A549 (cell line): ENCODE measurements at regions not wholly inside any gene's neighbourhood (a gene's known extent, or its start where the extent isn't known, plus 50 kb on each side); places are given as distances from the start of the nearest gene placed in this dataset.

Experiments used
- ATAC-seq, 2 experiments: fragments of 200-7000 bp in 1 of 2; fragments of >200 bp in 1 of 2; cut with Nextera tagmentation in 1 of 2; cut with Tn5 transposase in 1 of 2; 3 replicates each; pipeline versions ENCODE4 v1.8.0 to v1.9.1; 2018 to 2020; ENCODE audit warnings: mild to moderate bottlenecking in 1 of 2, moderate library complexity in 1 of 2
- CTCF ChIA-PET: fragments of 300-600 bp; sonication (Branson Sonifier 250); formaldehyde crosslinking; extraction: SDS; loops from one replicate; lab custom pipeline; 2021; ENCODE audit warnings: antibody characterized with exemption, inconsistent platforms; lab: Yijun Ruan, JAX
- POLR2A ChIA-PET: fragments of 350-600 bp; formaldehyde crosslinking; extraction: SDS; loops from one replicate; lab custom pipeline; 2021; ENCODE audit warnings: antibody characterized with exemption, inconsistent platforms; lab: Yijun Ruan, JAX
- DNase-seq, 2 experiments: peaks; one replicate each; pipeline versions ENCODE4 v3.0.0 to v3.0.0-alpha.2; 2011 to 2016; ENCODE audit warnings: low read depth in 1 of 2, low spot score in 1 of 2
- FAIRE-seq: peaks from 2 replicates; lab custom pipeline; 2011; peaks lifted over from hg19 to GRCh38; lab: Jason Lieb, UNC
- H3K27ac ChIP-seq, 2 experiments: fragments of >200 bp; sonication (Bioruptor Twin); formaldehyde crosslinking; 3 replicates each; pipeline ENCODE4 v1.5.1; 2016 to 2017
- H3K4me1 ChIP-seq: fragments of >200 bp; sonication (Bioruptor Twin); formaldehyde crosslinking; 3 replicates; pipeline ENCODE4 v1.6.1; 2016
- H3K4me2 ChIP-seq: fragments of >200 bp; sonication (Bioruptor Twin); formaldehyde crosslinking; 3 replicates; pipeline ENCODE4 v1.6.1; 2016
- H3K4me3 ChIP-seq: fragments of >200 bp; sonication (Bioruptor Twin); formaldehyde crosslinking; 3 replicates; pipeline ENCODE4 v1.5.1; 2016
- H3K9me3 ChIP-seq: fragments of >200 bp; sonication (Bioruptor Twin); formaldehyde crosslinking; 3 replicates; pipeline ENCODE4 v1.6.1; 2016
- CBX2 ChIP-seq: fragments of 200-600 bp; sonication (generic); IDR thresholded peaks from 2 replicates; pipeline ENCODE4 v1.6.1; 2016; ENCODE audit warnings: low read depth, mild to moderate bottlenecking, borderline replicate concordance
- EHMT2 ChIP-seq: fragments of 200-600 bp; sonication (generic); IDR thresholded peaks from 2 replicates; pipeline ENCODE4 v1.6.1; 2016; ENCODE audit warnings: antibody characterized with exemption, low read depth, mild to moderate bottlenecking, moderate library complexity
- EP300 ChIP-seq, 2 experiments: fragments of >200 bp; sonication (Bioruptor Twin); formaldehyde crosslinking; IDR thresholded peaks; 2 replicates in 1 of 2; 3 replicates in 1 of 2; pipeline ENCODE4 v1.6.1; 2016 to 2017
- FOSL2 ChIP-seq, 2 experiments: fragments of 450-650 bp in 1 of 2; fragments of >200 bp in 1 of 2; sonication (Bioruptor Twin) in 1 of 2; formaldehyde crosslinking; IDR thresholded peaks; 2 replicates each; pipeline versions ENCODE4 v1.5.0 to v1.6.1; 2016 to 2020; ENCODE audit warnings: mild to moderate bottlenecking in 1 of 2, moderate library complexity in 1 of 2
- HDAC2 ChIP-seq: fragments of 200-600 bp; sonication (generic); IDR thresholded peaks from 2 replicates; pipeline ENCODE4 v1.6.1; 2016
- HEYL ChIP-seq: fragments of 250-450 bp; sonication (Bioruptor Pico); IDR thresholded peaks from 2 replicates; pipeline ENCODE4 v1.8.0; 2021; ENCODE audit warnings: mild to moderate bottlenecking, moderate library complexity
- KDM1A ChIP-seq: fragments of 200-600 bp; sonication (generic); IDR thresholded peaks from 2 replicates; pipeline ENCODE4 v1.6.1; 2016; ENCODE audit warnings: low read depth, mild to moderate bottlenecking
- MYC ChIP-seq: IDR thresholded peaks from 2 replicates; pipeline ENCODE4 v1.6.1; 2012; ENCODE audit warnings: mild to moderate bottlenecking, inconsistent platforms, low read length, improper control_type of control experiment, borderline replicate concordance
- RAD21 ChIP-seq, 2 experiments: fragments of >200 bp in 1 of 2; sonication (Bioruptor Twin) in 1 of 2; formaldehyde crosslinking in 1 of 2; IDR thresholded peaks in 1 of 2; conservative IDR thresholded peaks in 1 of 2; 2 replicates in 1 of 2; 3 replicates in 1 of 2; pipeline ENCODE4 v1.6.1; 2012 to 2018; ENCODE audit warnings: inconsistent platforms in 1 of 2
- RNF2 ChIP-seq: fragments of 200-600 bp; sonication (generic); IDR thresholded peaks from 2 replicates; pipeline ENCODE4 v1.6.1; 2016; ENCODE audit warnings: low read depth, mild to moderate bottlenecking, antibody characterized with exemption, moderate library complexity, borderline replicate concordance
- ZFP36 ChIP-seq: fragments of 450-650 bp; IDR thresholded peaks from 2 replicates; pipeline ENCODE4 v1.6.1; 2014; ENCODE audit warnings: borderline replicate concordance; ENCODE audit not compliant: partially characterized antibody
- ZNF302 ChIP-seq: fragments of 250-450 bp; sonication (Bioruptor Pico); IDR thresholded peaks from 2 replicates; pipeline ENCODE4 v1.9.0; 2021; ENCODE audit warnings: inconsistent platforms, mild to moderate bottlenecking, moderate library complexity
- ZSCAN20 ChIP-seq: fragments of 250-450 bp; sonication (Bioruptor Pico); IDR thresholded peaks from 2 replicates; pipeline ENCODE4 v1.8.0; 2022; ENCODE audit warnings: mild to moderate bottlenecking, moderate library complexity
- WGBS: methylation state at CpG from one replicate; pipeline ENCODE4 v1.1.6; 2017; ENCODE audit errors: missing lambda C conversion rate; 5-methylcytosine and 5-hydroxymethylcytosine counted together
- TF ChIP-seq, protein P1 (sequence below): fragments of 150-350 bp; IDR thresholded peaks from 2 replicates; pipeline ENCODE4 v1.6.1; 2014; ENCODE audit warnings: low read depth, mild to moderate bottlenecking, low read length
- TF ChIP-seq, protein P2 (sequence below): fragments of 200-600 bp; sonication (generic); IDR thresholded peaks from 2 replicates; pipeline ENCODE4 v1.6.1; 2016; ENCODE audit warnings: antibody characterized with exemption, mild to moderate bottlenecking, moderate library complexity
- TF ChIP-seq, protein P3 (sequence below): fragments of >200 bp; sonication (Bioruptor Twin); formaldehyde crosslinking; IDR thresholded peaks from 2 replicates; pipeline ENCODE4 v1.6.1; 2016
- TF ChIP-seq, protein P4 (sequence below): fragments of 250-450 bp; sonication (Bioruptor Pico); IDR thresholded peaks from 2 replicates; pipeline ENCODE4 v1.5.0; 2020; ENCODE audit warnings: low read depth, mild to moderate bottlenecking, moderate library complexity
- TF ChIP-seq, protein P5 (sequence below): fragments of 450-650 bp; IDR thresholded peaks from 2 replicates; pipeline ENCODE4 v1.6.1; 2014; ENCODE audit warnings: antibody characterized with exemption
- TF ChIP-seq, protein P6 (sequence below): fragments of 250-450 bp; sonication (Bioruptor Pico); IDR thresholded peaks from 2 replicates; pipeline ENCODE4 v1.5.0; 2021; ENCODE audit warnings: mild to moderate bottlenecking, moderate library complexity, borderline replicate concordance

DNA sequence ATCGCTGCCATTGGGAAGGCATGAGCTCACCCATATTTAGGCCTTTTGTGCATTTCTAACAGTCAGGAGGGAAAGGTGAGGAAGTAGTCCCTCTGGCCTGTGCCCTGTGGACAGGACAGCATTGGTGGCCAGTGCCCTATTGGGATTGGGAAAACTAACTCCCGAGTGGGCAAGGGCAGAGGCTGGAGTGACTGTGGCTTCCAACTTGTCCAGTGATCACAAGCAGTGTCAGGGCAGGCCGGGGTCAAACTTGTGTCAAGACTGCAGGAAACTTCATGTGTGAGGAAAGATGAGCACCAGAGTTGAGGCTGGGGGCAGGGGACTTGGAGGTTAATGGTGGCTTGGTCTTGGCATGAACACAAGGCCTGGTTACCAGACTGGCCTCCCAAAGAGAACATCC is 286.2 kb upstream of the FAM47C start:
- FAIRE-seq (no peak), ATAC-seq (no peak)
- no peaks in the 10 kb centered on the region for H3K4me1 ChIP-seq
- H3K9me3 ChIP-seq = no peaks in the 10 kb centered on the region
- H3K27ac ChIP-seq = no peak overlapping the region
- no peak overlapping the region for H3K4me3 ChIP-seq
- POLR2A ChIA-PET = no interaction called here
- H3K4me2 ChIP-seq = no peak overlapping the region
- WGBS = 7% methylated on average over 3 of the region's 3 CpGs
- TF ChIP-seq EHMT2 = no peak
- TF ChIP-seq ZNF302 (CRISPR knock-in tag) = no peak
- no peak for TF ChIP-seq ZFP36
- TF ChIP-seq EP300 (IDR thresholded peaks at IDR 0.05) = no peak
- TF ChIP-seq ZSCAN20 = no peak
- TF ChIP-seq, protein P1, sequence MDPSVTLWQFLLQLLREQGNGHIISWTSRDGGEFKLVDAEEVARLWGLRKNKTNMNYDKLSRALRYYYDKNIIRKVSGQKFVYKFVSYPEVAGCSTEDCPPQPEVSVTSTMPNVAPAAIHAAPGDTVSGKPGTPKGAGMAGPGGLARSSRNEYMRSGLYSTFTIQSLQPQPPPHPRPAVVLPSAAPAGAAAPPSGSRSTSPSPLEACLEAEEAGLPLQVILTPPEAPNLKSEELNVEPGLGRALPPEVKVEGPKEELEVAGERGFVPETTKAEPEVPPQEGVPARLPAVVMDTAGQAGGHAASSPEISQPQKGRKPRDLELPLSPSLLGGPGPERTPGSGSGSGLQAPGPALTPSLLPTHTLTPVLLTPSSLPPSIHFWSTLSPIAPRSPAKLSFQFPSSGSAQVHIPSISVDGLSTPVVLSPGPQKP = no peak
- no peak for TF ChIP-seq CBX2
- TF ChIP-seq HEYL (CRISPR knock-in tag) = no peak
- TF ChIP-seq, protein P2, sequence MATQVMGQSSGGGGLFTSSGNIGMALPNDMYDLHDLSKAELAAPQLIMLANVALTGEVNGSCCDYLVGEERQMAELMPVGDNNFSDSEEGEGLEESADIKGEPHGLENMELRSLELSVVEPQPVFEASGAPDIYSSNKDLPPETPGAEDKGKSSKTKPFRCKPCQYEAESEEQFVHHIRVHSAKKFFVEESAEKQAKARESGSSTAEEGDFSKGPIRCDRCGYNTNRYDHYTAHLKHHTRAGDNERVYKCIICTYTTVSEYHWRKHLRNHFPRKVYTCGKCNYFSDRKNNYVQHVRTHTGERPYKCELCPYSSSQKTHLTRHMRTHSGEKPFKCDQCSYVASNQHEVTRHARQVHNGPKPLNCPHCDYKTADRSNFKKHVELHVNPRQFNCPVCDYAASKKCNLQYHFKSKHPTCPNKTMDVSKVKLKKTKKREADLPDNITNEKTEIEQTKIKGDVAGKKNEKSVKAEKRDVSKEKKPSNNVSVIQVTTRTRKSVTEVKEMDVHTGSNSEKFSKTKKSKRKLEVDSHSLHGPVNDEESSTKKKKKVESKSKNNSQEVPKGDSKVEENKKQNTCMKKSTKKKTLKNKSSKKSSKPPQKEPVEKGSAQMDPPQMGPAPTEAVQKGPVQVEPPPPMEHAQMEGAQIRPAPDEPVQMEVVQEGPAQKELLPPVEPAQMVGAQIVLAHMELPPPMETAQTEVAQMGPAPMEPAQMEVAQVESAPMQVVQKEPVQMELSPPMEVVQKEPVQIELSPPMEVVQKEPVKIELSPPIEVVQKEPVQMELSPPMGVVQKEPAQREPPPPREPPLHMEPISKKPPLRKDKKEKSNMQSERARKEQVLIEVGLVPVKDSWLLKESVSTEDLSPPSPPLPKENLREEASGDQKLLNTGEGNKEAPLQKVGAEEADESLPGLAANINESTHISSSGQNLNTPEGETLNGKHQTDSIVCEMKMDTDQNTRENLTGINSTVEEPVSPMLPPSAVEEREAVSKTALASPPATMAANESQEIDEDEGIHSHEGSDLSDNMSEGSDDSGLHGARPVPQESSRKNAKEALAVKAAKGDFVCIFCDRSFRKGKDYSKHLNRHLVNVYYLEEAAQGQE = no peak
- TF ChIP-seq, protein P3, sequence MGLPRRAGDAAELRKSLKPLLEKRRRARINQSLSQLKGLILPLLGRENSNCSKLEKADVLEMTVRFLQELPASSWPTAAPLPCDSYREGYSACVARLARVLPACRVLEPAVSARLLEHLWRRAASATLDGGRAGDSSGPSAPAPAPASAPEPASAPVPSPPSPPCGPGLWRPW = no peak
- TF ChIP-seq, protein P4, sequence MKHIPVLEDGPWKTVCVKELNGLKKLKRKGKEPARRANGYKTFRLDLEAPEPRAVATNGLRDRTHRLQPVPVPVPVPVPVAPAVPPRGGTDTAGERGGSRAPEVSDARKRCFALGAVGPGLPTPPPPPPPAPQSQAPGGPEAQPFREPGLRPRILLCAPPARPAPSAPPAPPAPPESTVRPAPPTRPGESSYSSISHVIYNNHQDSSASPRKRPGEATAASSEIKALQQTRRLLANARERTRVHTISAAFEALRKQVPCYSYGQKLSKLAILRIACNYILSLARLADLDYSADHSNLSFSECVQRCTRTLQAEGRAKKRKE (CRISPR knock-in tag) = no peak
- TF ChIP-seq, protein P5, sequence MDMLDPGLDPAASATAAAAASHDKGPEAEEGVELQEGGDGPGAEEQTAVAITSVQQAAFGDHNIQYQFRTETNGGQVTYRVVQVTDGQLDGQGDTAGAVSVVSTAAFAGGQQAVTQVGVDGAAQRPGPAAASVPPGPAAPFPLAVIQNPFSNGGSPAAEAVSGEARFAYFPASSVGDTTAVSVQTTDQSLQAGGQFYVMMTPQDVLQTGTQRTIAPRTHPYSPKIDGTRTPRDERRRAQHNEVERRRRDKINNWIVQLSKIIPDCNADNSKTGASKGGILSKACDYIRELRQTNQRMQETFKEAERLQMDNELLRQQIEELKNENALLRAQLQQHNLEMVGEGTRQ = no peak
- TF ChIP-seq KDM1A = no peak
- TF ChIP-seq, protein P6, sequence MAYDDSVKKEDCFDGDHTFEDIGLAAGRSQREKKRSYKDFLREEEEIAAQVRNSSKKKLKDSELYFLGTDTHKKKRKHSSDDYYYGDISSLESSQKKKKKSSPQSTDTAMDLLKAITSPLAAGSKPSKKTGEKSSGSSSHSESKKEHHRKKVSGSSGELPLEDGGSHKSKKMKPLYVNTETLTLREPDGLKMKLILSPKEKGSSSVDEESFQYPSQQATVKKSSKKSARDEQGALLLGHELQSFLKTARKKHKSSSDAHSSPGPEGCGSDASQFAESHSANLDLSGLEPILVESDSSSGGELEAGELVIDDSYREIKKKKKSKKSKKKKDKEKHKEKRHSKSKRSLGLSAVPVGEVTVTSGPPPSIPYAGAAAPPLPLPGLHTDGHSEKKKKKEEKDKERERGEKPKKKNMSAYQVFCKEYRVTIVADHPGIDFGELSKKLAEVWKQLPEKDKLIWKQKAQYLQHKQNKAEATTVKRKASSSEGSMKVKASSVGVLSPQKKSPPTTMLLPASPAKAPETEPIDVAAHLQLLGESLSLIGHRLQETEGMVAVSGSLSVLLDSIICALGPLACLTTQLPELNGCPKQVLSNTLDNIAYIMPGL (CRISPR knock-in tag) = no peak
- TF ChIP-seq FOSL2 (IDR thresholded peaks at IDR 0.05) = no peak
- TF ChIP-seq FOSL2 (CRISPR knock-in tag; IDR thresholded peaks at IDR 0.05) = no peak
- no peak for TF ChIP-seq MYC
- TF ChIP-seq RAD21 (conservative IDR thresholded peaks at IDR 0.05 in 1 of 2, IDR thresholded peaks at IDR 0.05 in 1 of 2) = no peak
- no peak for TF ChIP-seq RNF2
- TF ChIP-seq HDAC2 = no peak
- TF ChIP-seq, all 56 proteins: peak for 0
- no peak for DNase-seq
- CTCF ChIA-PET = no interaction called here
